H9 (cell line): ENCODE measurements at regions not wholly inside any gene's neighbourhood (a gene's known extent, or its start where the extent isn't known, plus 50 kb on each side); places are given as distances from the start of the nearest gene placed in this dataset.

ENCODE experiments used
- DNase-seq: peaks from one replicate; pipeline ENCODE4 v3.0.0-alpha.2; 2017
- H2AFZ ChIP-seq: one replicate; pipeline ENCODE4 v1.6.1; 2013; ENCODE audit warnings: mild to moderate bottlenecking, low read length, control low read depth, moderate library complexity
- H2AK5ac ChIP-seq: 2 replicates; pipeline ENCODE4 v1.6.1; 2013; ENCODE audit warnings: low read length, control low read depth, mixed read lengths; ENCODE audit not compliant: insufficient read length
- H2BK120ac ChIP-seq: one replicate; pipeline ENCODE4 v1.6.1; 2013; ENCODE audit warnings: low read depth, mild to moderate bottlenecking, low read length, control low read depth, inconsistent platforms; ENCODE audit not compliant: poor library complexity, severe bottlenecking
- H2BK12ac ChIP-seq: 2 replicates; pipeline ENCODE4 v1.6.1; 2013; ENCODE audit warnings: low read length, control low read depth, mixed read lengths, low read depth; ENCODE audit not compliant: insufficient read length
- H2BK15ac ChIP-seq: 2 replicates; pipeline ENCODE4 v1.6.1; 2013; ENCODE audit warnings: low read depth, low read length, control low read depth
- H2BK20ac ChIP-seq: one replicate; pipeline ENCODE4 v1.6.1; 2013; ENCODE audit warnings: low read depth, mild to moderate bottlenecking, low read length, control low read depth, inconsistent platforms; ENCODE audit not compliant: poor library complexity, severe bottlenecking
- H2BK5ac ChIP-seq: 2 replicates; pipeline ENCODE4 v1.6.1; 2013; ENCODE audit warnings: low read length, control low read depth, mixed read lengths; ENCODE audit not compliant: insufficient read length
- H3K14ac ChIP-seq: 2 replicates; pipeline ENCODE4 v1.6.1; 2013; ENCODE audit warnings: low read length, control low read depth; ENCODE audit not compliant: insufficient read depth
- H3K18ac ChIP-seq: 2 replicates; pipeline ENCODE4 v1.6.1; 2013; ENCODE audit warnings: low read depth, mild to moderate bottlenecking, mixed read lengths, low read length, control low read depth; ENCODE audit not compliant: insufficient read length
- H3K23ac ChIP-seq: 2 replicates; pipeline ENCODE4 v1.6.1; 2013; ENCODE audit warnings: low read length, control low read depth, mixed read lengths, low read depth; ENCODE audit not compliant: insufficient read length
- H3K23me2 ChIP-seq: 2 replicates; pipeline ENCODE4 v1.6.1; 2013; ENCODE audit warnings: low read depth, mild to moderate bottlenecking, mixed read lengths, low read length, control low read depth; ENCODE audit not compliant: insufficient read length, poor library complexity, severe bottlenecking
- H3K27ac ChIP-seq: 2 replicates; pipeline ENCODE4 v1.5.1; 2013; ENCODE audit warnings: low read length, control low read depth, mixed read lengths, low read depth; ENCODE audit not compliant: insufficient read length
- H3K27me3 ChIP-seq: 2 replicates; pipeline ENCODE4 v1.6.1; 2013; ENCODE audit warnings: low read length, control low read depth, inconsistent platforms; ENCODE audit not compliant: insufficient read depth
- H3K4ac ChIP-seq: 2 replicates; pipeline ENCODE4 v1.6.1; 2013; ENCODE audit warnings: low read depth, mild to moderate bottlenecking, control low read depth, inconsistent platforms, low read length, moderate library complexity
- H3K4me1 ChIP-seq: 2 replicates; pipeline ENCODE4 v1.6.1; 2013; ENCODE audit warnings: low read length, control low read depth, inconsistent platforms; ENCODE audit not compliant: insufficient read depth
- H3K4me2 ChIP-seq: 2 replicates; pipeline ENCODE4 v1.6.1; 2013; ENCODE audit warnings: low read length, control low read depth, mixed read lengths; ENCODE audit not compliant: insufficient read length, insufficient read depth
- H3K56ac ChIP-seq: 2 replicates; pipeline ENCODE4 v1.6.1; 2013; ENCODE audit warnings: low read depth, mild to moderate bottlenecking, mixed read lengths, low read length, control low read depth; ENCODE audit not compliant: insufficient read length
- H3K79me1 ChIP-seq: 2 replicates; pipeline ENCODE4 v1.6.1; 2013; ENCODE audit warnings: low read depth, mild to moderate bottlenecking, moderate library complexity, low read length, control low read depth, inconsistent platforms; ENCODE audit not compliant: insufficient read depth, poor library complexity, severe bottlenecking
- H3K79me2 ChIP-seq: 2 replicates; pipeline ENCODE4 v1.6.1; 2013; ENCODE audit warnings: low read length, control low read depth, inconsistent platforms; ENCODE audit not compliant: insufficient read depth
- H3K9ac ChIP-seq: 2 replicates; pipeline ENCODE4 v1.6.1; 2013; ENCODE audit warnings: low read length, control low read depth, mixed read lengths; ENCODE audit not compliant: insufficient read length; ENCODE audit errors: extremely low read depth
- H3K9me3 ChIP-seq: one replicate; pipeline ENCODE4 v1.6.1; 2013; ENCODE audit warnings: low read depth, low read length, inconsistent platforms; ENCODE audit not compliant: control insufficient read depth
- H3T11ph ChIP-seq: one replicate; pipeline ENCODE4 v1.6.1; 2013; ENCODE audit warnings: mild to moderate bottlenecking, low read length, control low read depth, inconsistent platforms
- H4K20me1 ChIP-seq: one replicate; pipeline ENCODE4 v1.6.1; 2013; ENCODE audit not compliant: control insufficient read depth, insufficient read length, insufficient read depth
- H4K5ac ChIP-seq: 2 replicates; pipeline ENCODE4 v1.6.1; 2013; ENCODE audit warnings: low read depth, mild to moderate bottlenecking, mixed read lengths, low read length, control low read depth; ENCODE audit not compliant: insufficient read length
- H4K8ac ChIP-seq: replicated peaks from 2 replicates; pipeline ENCODE4 v1.6.1; 2013; ENCODE audit warnings: low read length, control low read depth, mixed read lengths, low read depth; ENCODE audit not compliant: insufficient read length
- H4K91ac ChIP-seq: 2 replicates; pipeline ENCODE4 v1.6.1; 2013; ENCODE audit warnings: low read depth, mild to moderate bottlenecking, moderate library complexity, mixed read lengths, low read length, control low read depth; ENCODE audit not compliant: insufficient read length
- H3K27ac Mint-ChIP-seq, 3 experiments: 2 replicates in 2 of 3; 3 replicates in 1 of 3; pipeline ENCODE4 v1.8.0; 2020 to 2021; ENCODE audit warnings: mixed read lengths in 3 of 3, mild to moderate bottlenecking in 1 of 3, moderate library complexity in 1 of 3
- H3K27me3 Mint-ChIP-seq: 2 replicates; pipeline ENCODE4 v1.8.0; 2021; ENCODE audit warnings: low read depth, mild to moderate bottlenecking, moderate library complexity, mixed read lengths
- H3K36me3 Mint-ChIP-seq, 3 experiments: 2 replicates in 2 of 3; 3 replicates in 1 of 3; pipeline ENCODE4 v1.8.0; 2020 to 2021; ENCODE audit warnings: low read depth in 3 of 3, mixed read lengths in 3 of 3; ENCODE audit not compliant: insufficient read depth in 1 of 3
- H3K4me1 Mint-ChIP-seq, 2 experiments: 2 replicates each; pipeline ENCODE4 v1.8.0; 2020; ENCODE audit warnings: mixed read lengths in 2 of 2
- H3K4me3 Mint-ChIP-seq, 2 experiments: 2 replicates in 1 of 2; 3 replicates in 1 of 2; pipeline ENCODE4 v1.8.0; 2020 to 2021; ENCODE audit warnings: mild to moderate bottlenecking in 2 of 2, mixed read lengths in 2 of 2, moderate library complexity in 1 of 2
- H3K9me3 Mint-ChIP-seq, 2 experiments: 2 replicates in 1 of 2; 3 replicates in 1 of 2; pipeline ENCODE4 v1.8.0; 2020; ENCODE audit warnings: mild to moderate bottlenecking in 2 of 2, mixed read lengths in 2 of 2, moderate library complexity in 1 of 2
- CTCF ChIP-seq: fragments of 200-600 bp; sonication (generic); conservative IDR thresholded peaks from 3 replicates; pipeline ENCODE4 v1.8.0; 2021; ENCODE audit warnings: antibody characterized with exemption, mild to moderate bottlenecking
- WGBS: extraction: QIAGEN DNeasy Blood & Tissue Kit; methylation state at CpG from one replicate; pipeline ENCODE4 v1.1.7; 2013; ENCODE audit warnings: missing lambda C conversion rate, low lambda C conversion rate, mixed read lengths; ENCODE audit not compliant: insufficient read length; ENCODE audit errors: extremely low coverage; 5-methylcytosine and 5-hydroxymethylcytosine counted together

GRCh38 chr3:156029208-156029607, 91.2 kb upstream of the KCNAB1 start:
- no peak overlapping the region for H4K8ac ChIP-seq
- no peak overlapping the region for H3K56ac ChIP-seq
- H2BK5ac ChIP-seq: no peak overlapping the region
- no peak overlapping the region for H3K23ac ChIP-seq
- no peak overlapping the region for H2BK15ac ChIP-seq
- H3K4ac ChIP-seq: no peak overlapping the region
- H2BK20ac ChIP-seq: no peak overlapping the region
- H2AK5ac ChIP-seq: no peak overlapping the region
- H3K36me3 Mint-ChIP-seq: peaks cover 0 to 7% (median 3%) of the 10 kb centered on the region in 3 experiments; a peak in 3 of 7 replicates
- H3K14ac ChIP-seq: no peak overlapping the region
- H3K4me2 ChIP-seq: no peak overlapping the region
- H3K79me2 ChIP-seq: no peaks in the 10 kb centered on the region
- no peaks in the 10 kb centered on the region for H3K23me2 ChIP-seq
- TF ChIP-seq CTCF: no peak
- H4K20me1 ChIP-seq: no peaks in the 10 kb centered on the region
- H3K27ac Mint-ChIP-seq: no peak overlapping the region
- DNase-seq: no peak
- H3K27me3 Mint-ChIP-seq: no peaks in the 10 kb centered on the region; the same call in 1 of the 2 replicates
- no peak overlapping the region for H4K91ac ChIP-seq
- no peaks in the 10 kb centered on the region for H3K79me1 ChIP-seq
- H3K18ac ChIP-seq: no peak overlapping the region
- H2AFZ ChIP-seq: no peak overlapping the region
- H3K4me1 Mint-ChIP-seq: peaks cover 22 to 26% of the 10 kb centered on the region in 2 experiments
- H3K27ac ChIP-seq: no peak overlapping the region
- H3K4me1 ChIP-seq: peaks cover 3% of the 10 kb centered on the region; the same call in 1 of the 2 replicates
- H2BK12ac ChIP-seq: no peak overlapping the region
- no CpG with 5 or more reads among the region's 4 CpGs for WGBS
- peaks cover 0 to 5% of the 10 kb centered on the region in 2 experiments; a peak in 4 of 5 replicates for H3K9me3 Mint-ChIP-seq
- no peak overlapping the region for H3K9ac ChIP-seq
- H3T11ph ChIP-seq: no peak overlapping the region
- no peaks in the 10 kb centered on the region for H3K27me3 ChIP-seq
- H2BK120ac ChIP-seq: no peak overlapping the region
- no peaks in the 10 kb centered on the region for H3K9me3 ChIP-seq
- H3K4me3 Mint-ChIP-seq: no peak overlapping the region
- H4K5ac ChIP-seq: no peak overlapping the region
